Activated naive CD4-positive, alpha-beta T cell treated with anti-CD3 and anti-CD28 coated beads for 36 hours (primary cell): ENCODE measurements at regions not wholly inside any gene's neighbourhood (a gene's known extent, or its start where the extent isn't known, plus 50 kb on each side); places are given as distances from the start of the nearest gene placed in this dataset.
"Not testable (repeated sequence)": the region's sequence is repeated elsewhere in the genome, so short reads cannot be mapped to it uniquely, and the experiment has no call there.

ENCODE experiments used
- CTCF ChIA-PET: fragments of 350-600 bp; sonication (Branson Sonifier 250); formaldehyde crosslinking; loops from one replicate; lab custom pipeline; 2021; ENCODE audit warnings: antibody characterized with exemption; lab: Charles Lee
- DNase-seq: peaks from one replicate; pipeline ENCODE4 v3.0.0-alpha.2; 2020
- H3K27ac Mint-ChIP-seq: one replicate; pipeline ENCODE4 v1.8.0; 2021; ENCODE audit warnings: mild to moderate bottlenecking, mixed read lengths
- H3K27me3 Mint-ChIP-seq: one replicate; pipeline ENCODE4 v1.8.0; 2021; ENCODE audit warnings: low read depth, mixed read lengths
- H3K36me3 Mint-ChIP-seq: one replicate; pipeline ENCODE4 v1.8.0; 2021; ENCODE audit warnings: low read depth, mixed read lengths
- H3K4me1 Mint-ChIP-seq: one replicate; pipeline ENCODE4 v1.8.0; 2021; ENCODE audit warnings: low read depth, mixed read lengths
- H3K4me3 Mint-ChIP-seq: one replicate; pipeline ENCODE4 v1.8.0; 2021; ENCODE audit warnings: mild to moderate bottlenecking, moderate library complexity, mixed read lengths
- H3K9me3 Mint-ChIP-seq: one replicate; pipeline ENCODE4 v1.8.0; 2021; ENCODE audit warnings: mixed read lengths
- intact Hi-C: fragments of 100-400 bp; cut with micrococcal nuclease; formaldehyde crosslinking; loops from one replicate; pipeline ENCODE4 v1.15.1; 2023

DNA sequence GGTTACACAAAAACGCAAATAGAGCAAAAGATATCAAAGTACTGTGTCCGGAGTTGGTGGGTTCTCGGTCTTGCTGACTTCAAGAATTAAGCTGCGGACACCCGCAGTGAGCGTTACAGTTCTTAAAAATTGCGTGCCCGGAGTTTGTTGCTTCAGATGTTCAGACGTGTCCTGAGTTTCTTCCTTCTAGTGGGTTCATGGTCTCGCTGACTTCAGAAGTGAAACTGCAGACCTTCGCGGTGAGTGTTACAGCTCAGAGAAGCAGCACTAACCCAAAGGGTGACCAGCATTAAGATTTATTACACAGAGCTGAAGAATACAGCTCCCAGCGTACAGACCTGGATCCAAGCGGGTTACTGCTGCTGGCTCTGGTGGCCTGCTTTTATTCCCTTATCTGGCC is 125.7 kb upstream of the TWIST2 start:
- Mint-ChIP-seq H3K9me3 (peaks cover 3% of the 10 kb centered on the region), H3K27ac (no peak overlapping the region), H3K4me1 (no peaks in the 10 kb centered on the region), H3K36me3 (no peaks in the 10 kb centered on the region), H3K27me3 (peaks cover 21% of the 10 kb centered on the region), H3K4me3 (no peak overlapping the region)
- DNase-seq, result no peak
- CTCF ChIA-PET, result no interaction called here
- intact Hi-C loops, result no loop called here

DNA sequence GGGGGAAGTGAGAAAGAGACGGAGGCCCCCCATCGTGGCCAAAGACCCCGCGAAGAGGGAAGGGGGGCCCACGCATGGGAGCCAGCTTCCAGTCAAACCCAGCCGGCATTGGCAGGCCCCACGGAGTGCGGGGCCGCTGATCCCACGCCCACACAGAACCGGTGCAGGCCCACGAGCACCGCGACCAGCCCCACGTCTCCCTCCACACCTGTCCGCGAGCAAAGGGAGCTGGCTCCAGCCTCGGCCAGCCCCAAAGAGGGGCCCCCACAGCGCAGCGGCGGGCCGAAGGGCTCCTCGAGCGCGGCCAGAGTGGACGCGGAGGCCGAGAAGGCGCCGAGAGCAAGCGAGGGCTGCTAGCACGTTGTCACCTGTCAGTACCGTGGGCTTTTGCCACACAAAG is 125.0 kb upstream of the TWIST2 start:
- Mint-ChIP-seq H3K27ac (no peak overlapping the region), H3K36me3 (no peaks in the 10 kb centered on the region), H3K27me3 (peaks cover 21% of the 10 kb centered on the region), H3K4me3 (no peak overlapping the region), H3K4me1 (no peaks in the 10 kb centered on the region), H3K9me3 (peaks cover 3% of the 10 kb centered on the region)
- CTCF ChIA-PET, result no interaction called here
- intact Hi-C loops, result no loop called here
- no peak for DNase-seq

DNA sequence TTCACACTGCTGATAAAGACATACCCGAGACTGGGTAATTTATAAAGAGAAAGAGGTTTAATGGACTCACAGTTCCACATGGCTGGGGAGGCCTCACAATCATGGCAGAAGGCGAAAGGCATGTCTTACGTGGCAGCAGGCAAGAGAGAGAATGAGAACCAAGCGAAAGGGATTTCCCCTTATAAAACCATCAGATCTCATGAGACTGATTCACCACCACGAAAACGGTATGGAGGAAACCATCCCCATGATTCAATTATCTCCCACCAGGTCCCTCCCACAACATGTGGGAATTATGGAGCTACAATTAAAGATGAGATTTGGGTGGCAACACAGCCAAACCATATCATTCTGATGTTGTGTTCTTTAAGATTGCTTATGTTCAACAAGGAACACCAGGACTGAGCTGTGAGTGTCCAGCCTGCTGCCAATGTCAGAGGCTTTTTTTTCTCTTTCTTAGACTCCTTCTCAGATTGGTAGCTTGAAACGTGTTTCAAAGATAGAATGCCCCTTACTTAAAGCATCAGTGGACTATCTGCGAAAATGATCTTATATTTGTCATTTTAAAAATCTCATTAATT is 124.1 kb upstream of the TWIST2 start:
- H3K27ac Mint-ChIP-seq, H3K4me1 Mint-ChIP-seq, H3K9me3 Mint-ChIP-seq, intact Hi-C loops, H3K4me3 Mint-ChIP-seq, H3K36me3 Mint-ChIP-seq: not testable (repeated sequence)
- peaks cover 25% of the 10 kb centered on the region for H3K27me3 Mint-ChIP-seq
- CTCF ChIA-PET, result interaction anchor here (1.2 kb wide), 1 partner anchor 61 kb away, joined by 3 read pairs; no protein-coding TSS in a partner anchor
- DNase-seq, result peak; percentile 12

DNA sequence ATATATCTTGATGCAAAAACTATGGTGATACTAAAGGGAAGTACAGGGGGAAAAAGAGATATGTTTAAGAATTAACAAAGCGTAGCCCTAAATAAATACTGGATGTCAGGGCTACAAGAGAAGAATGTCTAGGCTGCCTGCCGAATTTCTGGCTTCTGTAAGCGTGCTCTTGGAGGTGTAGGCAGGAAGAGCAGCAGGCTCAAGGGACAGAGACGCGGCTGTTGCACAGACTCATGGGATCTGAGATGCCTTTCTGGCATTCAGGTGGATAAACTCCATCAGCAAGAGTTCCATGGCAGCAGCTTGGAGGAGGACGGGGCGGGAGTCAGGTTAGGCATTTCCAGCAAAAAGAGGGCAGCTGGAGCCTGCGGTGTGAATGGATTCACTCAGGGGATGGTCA is 123.2 kb upstream of the TWIST2 start:
- Mint-ChIP-seq H3K9me3 (peaks cover 3% of the 10 kb centered on the region), H3K27ac (no peak overlapping the region), H3K4me3 (no peak overlapping the region), H3K4me1 (no peaks in the 10 kb centered on the region), H3K36me3 (no peaks in the 10 kb centered on the region), H3K27me3 (peaks cover 19% of the 10 kb centered on the region)
- DNase-seq, result no peak
- CTCF ChIA-PET, result interaction anchor here (1.2 kb wide), 1 partner anchor 60 kb away, joined by 3 read pairs; no protein-coding TSS in a partner anchor
- intact Hi-C loops, result no loop called here

DNA sequence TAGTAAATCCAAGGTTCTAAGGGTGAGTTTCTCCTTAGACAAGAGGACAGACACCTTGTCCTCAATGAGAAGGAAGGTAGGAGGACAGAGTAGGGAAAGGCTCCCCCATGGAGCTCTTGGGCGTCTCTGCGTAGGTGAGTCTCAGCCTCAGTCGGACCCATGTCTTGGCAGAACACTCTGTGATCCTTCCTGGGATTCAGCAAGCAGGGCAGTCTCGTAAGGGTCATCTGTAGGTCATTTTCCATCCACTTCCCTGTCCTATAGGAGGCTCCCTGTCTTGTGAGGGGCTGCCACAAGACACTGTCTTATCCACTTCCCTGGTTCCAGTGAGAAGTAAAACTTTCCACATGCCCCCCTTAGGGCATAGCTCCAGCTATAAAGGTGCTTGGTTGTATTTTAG is 122.6 kb upstream of the TWIST2 start:
- no peaks in the 10 kb centered on the region for H3K36me3 Mint-ChIP-seq
- DNase-seq, result no peak
- intact Hi-C loops, result no loop called here
- no peak overlapping the region for H3K4me3 Mint-ChIP-seq
- no peaks in the 10 kb centered on the region for H3K4me1 Mint-ChIP-seq
- H3K27ac Mint-ChIP-seq, result no peak overlapping the region
- CTCF ChIA-PET, result no interaction called here
- H3K9me3 Mint-ChIP-seq, result peaks cover 3% of the 10 kb centered on the region
- H3K27me3 Mint-ChIP-seq, result peaks cover 16% of the 10 kb centered on the region

DNA sequence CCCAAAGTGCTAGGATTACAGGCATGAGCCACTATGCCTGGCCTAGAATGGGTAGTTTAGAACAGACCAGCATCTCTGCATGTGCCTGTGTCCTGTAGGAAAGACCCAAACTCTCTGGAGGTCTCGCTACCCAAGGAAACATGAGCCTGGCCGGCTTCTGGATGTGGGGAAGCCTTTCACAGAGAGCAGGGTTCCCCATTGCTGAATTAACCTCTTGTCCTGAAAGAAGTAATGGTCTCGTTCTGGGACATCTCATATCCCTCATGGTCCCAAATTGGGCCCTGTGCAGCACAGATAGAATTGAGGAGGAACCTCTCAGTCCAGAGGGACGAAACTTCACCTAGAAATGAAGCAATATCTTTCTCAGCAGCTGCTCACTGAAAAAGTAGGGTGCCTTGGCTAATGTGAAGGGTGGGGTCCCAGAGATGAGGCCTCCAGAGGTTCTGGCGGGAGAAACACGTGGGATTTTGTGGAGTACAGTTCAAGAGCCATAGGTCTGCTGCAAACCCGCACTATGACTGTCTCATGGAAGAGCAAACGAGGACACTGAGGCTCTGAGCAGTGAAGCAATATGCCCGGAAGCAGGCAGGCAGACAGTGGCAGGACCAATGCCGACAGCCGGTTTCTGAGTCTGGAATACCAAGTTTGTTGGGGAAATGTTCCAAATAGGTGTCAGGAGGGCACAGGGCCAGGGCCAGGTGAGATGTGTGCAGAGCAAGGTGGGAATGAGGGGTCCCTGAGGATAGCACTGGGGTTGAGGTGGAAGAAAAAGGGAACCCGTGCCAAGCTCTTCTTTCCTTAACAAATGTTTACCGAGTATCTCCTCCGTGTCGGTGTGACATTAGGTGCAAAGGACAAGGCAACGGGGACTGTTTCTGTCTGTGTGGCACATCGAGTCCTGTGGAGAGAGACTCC is 121.0 kb upstream of the TWIST2 start:
- H3K27me3 Mint-ChIP-seq, result peaks cover 13% of the 10 kb centered on the region
- DNase-seq, result no peak
- H3K9me3 Mint-ChIP-seq, result peaks cover 3% of the 10 kb centered on the region
- no peak overlapping the region for H3K27ac Mint-ChIP-seq
- H3K4me1 Mint-ChIP-seq, result no peaks in the 10 kb centered on the region
- H3K36me3 Mint-ChIP-seq, result no peaks in the 10 kb centered on the region
- intact Hi-C loops, result no loop called here
- H3K4me3 Mint-ChIP-seq, result no peak overlapping the region
- CTCF ChIA-PET, result no interaction called here

DNA sequence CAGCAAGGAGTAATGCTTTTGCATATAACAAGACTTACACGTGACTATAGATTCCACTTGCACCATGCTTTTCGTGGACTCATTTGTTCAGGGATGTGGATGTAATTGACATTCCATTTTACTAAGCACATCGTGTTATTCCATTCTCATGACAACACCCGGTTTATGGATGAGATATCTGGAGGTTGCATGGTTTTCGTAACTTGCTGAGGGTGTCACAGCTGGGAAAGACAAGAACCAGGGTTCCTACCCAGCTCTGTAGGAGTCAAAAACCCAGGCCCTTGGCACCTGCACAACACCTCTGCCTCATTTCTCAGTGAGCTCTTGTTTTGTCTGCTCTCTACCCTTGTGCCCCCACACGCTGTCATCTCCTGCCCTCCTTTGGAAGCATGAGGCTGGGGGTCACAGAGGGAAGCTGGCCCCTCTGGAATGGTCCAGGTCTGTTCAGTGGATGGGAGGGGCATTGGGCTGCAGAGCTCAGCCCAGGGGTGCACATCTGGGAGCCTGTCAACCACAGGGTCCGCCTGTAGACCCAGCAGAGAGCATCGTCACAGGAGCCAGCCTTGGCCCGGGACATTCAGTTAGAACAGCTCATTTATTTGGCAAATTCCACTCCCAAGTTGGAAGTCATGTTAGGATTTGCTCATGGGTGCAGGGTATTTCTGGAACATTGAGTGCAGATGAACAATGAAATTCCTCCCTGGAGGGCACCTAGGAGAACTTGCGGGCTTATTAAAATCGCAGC is 120.1 kb upstream of the TWIST2 start:
- CTCF ChIA-PET, result interaction anchor here (0.6 kb wide), 1 partner anchor 208 kb away, joined by 3 read pairs; no protein-coding TSS in a partner anchor
- Mint-ChIP-seq H3K4me3 (no peak overlapping the region), H3K4me1 (no peaks in the 10 kb centered on the region), H3K9me3 (no peaks in the 10 kb centered on the region), H3K27ac (no peak overlapping the region), H3K27me3 (peaks cover 13% of the 10 kb centered on the region), H3K36me3 (no peaks in the 10 kb centered on the region)
- intact Hi-C loops, result no loop called here
- DNase-seq, result no peak

DNA sequence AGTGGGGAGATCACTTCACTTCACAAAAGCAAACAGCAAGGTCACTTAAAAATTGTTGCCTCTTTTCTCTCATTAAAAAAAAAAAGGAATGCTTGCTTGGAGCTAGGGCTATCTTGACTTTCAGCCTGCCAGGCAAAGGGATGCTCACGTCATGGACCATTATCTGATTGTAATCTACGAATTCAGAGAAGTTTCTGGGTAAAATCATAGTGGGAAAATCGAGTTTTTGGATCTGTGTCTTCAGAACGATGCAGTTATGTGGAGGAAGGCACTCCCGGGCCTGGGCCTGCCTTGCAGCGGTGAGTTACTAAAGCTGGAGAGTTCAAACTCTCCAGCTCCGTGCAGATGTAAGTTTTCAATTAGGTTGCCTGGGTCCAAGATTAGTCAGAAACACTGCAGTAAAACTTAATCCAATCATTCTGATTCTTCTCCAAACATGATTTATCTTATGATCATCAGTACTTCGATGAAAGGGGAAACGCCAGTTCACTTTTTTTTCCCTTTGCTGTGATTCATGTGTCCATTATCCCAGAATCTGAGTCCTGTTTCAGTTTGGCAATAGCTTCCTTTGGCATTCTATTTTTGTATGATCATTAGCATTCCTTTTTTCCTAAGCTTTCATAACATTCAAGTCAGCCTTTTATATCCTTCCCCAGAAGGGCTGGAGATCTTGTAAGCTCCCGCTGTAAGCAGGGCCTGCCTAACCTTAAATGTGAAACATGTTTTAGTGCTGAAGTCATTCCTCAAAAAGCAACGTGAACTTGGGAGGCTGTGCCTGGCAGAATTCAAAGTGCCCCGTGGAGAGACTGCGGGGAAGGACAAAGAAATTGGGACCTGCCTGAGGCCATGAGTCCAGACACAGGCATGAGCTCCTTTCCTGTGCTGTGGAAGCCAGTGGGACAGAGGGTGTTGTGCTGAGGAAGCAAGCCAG is 119.3 kb upstream of the TWIST2 start:
- intact Hi-C loops, result no loop called here
- Mint-ChIP-seq H3K27ac (no peak overlapping the region), H3K4me1 (no peaks in the 10 kb centered on the region), H3K27me3 (peaks cover 11% of the 10 kb centered on the region), H3K9me3 (no peaks in the 10 kb centered on the region), H3K36me3 (no peaks in the 10 kb centered on the region), H3K4me3 (no peak overlapping the region)
- DNase-seq, result no peak
- CTCF ChIA-PET, result interaction anchor here (0.6 kb wide), 2 partner anchors 209 to 1038 kb away, joined by 3 read pairs; no protein-coding TSS in a partner anchor

DNA sequence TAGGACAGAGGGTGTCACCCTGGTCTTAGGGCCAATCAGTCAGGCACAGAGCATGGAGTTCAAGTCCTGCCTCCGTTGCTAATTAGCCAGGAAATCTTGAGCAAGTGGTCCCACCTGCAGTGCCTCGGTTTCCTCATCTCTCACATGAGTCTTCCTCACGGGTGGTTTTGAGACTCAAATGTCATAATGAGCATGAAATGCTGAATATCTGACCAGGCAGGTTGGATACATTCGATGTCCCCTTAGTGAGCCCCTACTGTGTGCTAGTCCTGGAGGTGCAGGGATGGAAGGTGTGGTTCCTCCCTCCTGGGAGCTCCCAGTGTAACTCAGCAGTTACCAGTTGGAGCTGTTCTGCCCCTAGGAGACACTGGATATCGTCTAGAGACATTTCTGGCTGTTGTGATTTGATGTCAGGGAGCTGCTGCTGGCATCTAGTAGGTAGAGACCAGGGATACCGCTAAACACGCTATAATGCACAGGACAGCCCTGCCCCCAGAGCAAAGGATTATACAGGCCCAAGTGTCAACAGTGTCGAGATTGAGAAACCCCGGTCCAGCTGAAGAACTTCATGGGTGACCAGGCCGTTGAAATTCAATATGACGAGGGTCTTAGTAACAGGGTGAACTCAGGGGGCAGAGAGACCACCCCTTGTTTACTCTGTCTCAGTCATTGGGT is 118.5 kb upstream of the TWIST2 start:
- Mint-ChIP-seq H3K27me3 (peaks cover 10% of the 10 kb centered on the region), H3K4me3 (no peak overlapping the region), H3K27ac (no peak overlapping the region), H3K4me1 (no peaks in the 10 kb centered on the region), H3K9me3 (no peaks in the 10 kb centered on the region), H3K36me3 (no peaks in the 10 kb centered on the region)
- intact Hi-C loops, result no loop called here
- no peak for DNase-seq
- CTCF ChIA-PET, result no interaction called here

DNA sequence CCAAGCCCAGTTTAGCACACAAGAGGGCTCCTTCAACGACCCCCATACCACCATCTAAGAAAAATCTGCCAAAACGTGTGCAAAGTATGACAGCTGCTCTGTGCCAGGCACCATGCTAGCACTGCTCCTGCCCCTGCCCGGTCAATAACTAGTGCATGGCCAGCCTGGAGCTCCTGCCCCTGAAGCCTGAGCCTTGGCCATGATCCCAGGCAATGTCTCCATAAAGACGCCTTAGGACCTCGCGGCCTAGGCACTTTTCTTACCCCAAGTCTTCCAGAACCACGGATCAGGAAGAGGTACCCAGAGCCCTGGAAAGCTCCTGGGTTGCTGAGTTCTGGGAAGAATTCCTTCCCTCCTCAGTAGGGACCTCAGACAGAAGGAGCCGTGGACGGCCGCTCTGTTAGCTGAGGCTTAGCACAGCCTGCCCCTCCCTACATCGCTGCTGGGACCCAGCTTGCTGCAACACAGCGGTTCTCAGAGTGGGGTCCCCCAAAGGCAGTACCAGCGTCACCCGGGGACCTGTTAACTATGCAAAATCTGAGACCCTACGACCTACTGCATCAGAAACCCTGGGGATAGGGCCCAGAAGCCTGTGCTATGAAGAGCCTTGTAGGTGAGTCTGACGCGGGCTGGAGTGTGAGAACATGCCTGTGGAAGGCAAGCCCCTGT is 117.8 kb upstream of the TWIST2 start:
- peaks cover 14% of the 10 kb centered on the region for H3K27me3 Mint-ChIP-seq
- no peaks in the 10 kb centered on the region for H3K9me3 Mint-ChIP-seq
- intact Hi-C loops, result no loop called here
- DNase-seq, result no peak
- no peaks in the 10 kb centered on the region for H3K4me1 Mint-ChIP-seq
- no peak overlapping the region for H3K27ac Mint-ChIP-seq
- no peaks in the 10 kb centered on the region for H3K36me3 Mint-ChIP-seq
- CTCF ChIA-PET, result no interaction called here
- H3K4me3 Mint-ChIP-seq, result no peak overlapping the region

DNA sequence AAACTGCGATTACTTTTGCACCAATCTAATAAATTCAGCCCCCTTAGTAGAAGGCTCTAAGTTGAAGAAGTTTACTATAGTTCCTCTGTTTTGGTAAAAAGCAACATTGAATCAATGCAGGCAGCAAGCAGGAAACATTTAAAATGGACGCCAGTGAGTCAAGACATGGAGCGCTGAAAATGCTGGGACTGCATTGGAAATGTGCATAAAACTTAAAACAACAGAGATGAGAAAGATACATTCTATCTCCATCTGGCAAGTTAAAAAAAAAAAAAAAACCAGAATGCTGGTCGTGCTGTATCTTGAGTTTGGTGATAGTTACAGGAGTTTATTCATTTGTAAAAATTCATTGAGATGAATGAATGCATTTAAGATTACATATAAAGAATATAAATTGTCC is 117.0 kb upstream of the TWIST2 start:
- DNase-seq, result no peak
- Mint-ChIP-seq H3K9me3 (no peaks in the 10 kb centered on the region), H3K4me1 (no peaks in the 10 kb centered on the region), H3K4me3 (no peak overlapping the region), H3K27me3 (peaks cover 17% of the 10 kb centered on the region), H3K27ac (no peak overlapping the region), H3K36me3 (no peaks in the 10 kb centered on the region)
- intact Hi-C loops, result no loop called here
- CTCF ChIA-PET, result no interaction called here
